Breast epithelium (tissue), 3 donors: ENCODE measurements at regions not wholly inside any gene's neighbourhood (a gene's known extent, or its start where the extent isn't known, plus 50 kb on each side); places are given as distances from the start of the nearest gene placed in this dataset.

ENCODE experiments used
- POLR2A ChIP-seq: fragments of 450-650 bp; IDR thresholded peaks from one replicate; pipeline ENCODE4 v1.6.1; 2016; ENCODE audit warnings: antibody characterized with exemption, mild to moderate bottlenecking, moderate library complexity
- POLR2AphosphoS5 ChIP-seq, 3 donors: sonication (generic); formaldehyde crosslinking; IDR thresholded peaks; one replicate each; pipeline ENCODE4 v1.6.1; 2017; ENCODE audit warnings: antibody characterized with exemption in 3 of 3
- TF ChIP-seq, protein P1 (sequence below), 3 donors: fragments of 450-650 bp; IDR thresholded peaks; one replicate each; pipeline ENCODE4 v1.5.1; 2016 to 2017; ENCODE audit warnings: antibody characterized with exemption in 3 of 3, mild to moderate bottlenecking in 3 of 3, moderate library complexity in 3 of 3

DNA sequence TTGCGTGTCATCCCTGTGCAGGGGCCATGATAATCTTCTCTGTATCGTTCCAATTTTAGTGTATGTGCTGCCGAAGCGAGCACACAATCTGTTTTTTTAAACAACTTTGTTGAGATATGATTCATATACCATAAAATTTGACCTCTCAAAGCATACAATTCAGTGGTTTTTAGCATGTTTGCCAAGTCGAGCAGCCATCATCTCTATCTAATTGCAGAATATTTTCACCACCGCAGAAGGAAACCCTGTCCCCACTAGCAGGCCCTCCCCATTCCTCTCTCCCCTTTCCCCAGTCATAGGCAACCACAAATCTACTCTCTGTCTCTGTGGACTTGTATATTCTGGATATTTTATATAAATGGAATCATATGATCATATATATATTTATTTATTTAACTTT, 78.7 kb upstream of the TINAGL1 start:
- TF ChIP-seq, protein P1, sequence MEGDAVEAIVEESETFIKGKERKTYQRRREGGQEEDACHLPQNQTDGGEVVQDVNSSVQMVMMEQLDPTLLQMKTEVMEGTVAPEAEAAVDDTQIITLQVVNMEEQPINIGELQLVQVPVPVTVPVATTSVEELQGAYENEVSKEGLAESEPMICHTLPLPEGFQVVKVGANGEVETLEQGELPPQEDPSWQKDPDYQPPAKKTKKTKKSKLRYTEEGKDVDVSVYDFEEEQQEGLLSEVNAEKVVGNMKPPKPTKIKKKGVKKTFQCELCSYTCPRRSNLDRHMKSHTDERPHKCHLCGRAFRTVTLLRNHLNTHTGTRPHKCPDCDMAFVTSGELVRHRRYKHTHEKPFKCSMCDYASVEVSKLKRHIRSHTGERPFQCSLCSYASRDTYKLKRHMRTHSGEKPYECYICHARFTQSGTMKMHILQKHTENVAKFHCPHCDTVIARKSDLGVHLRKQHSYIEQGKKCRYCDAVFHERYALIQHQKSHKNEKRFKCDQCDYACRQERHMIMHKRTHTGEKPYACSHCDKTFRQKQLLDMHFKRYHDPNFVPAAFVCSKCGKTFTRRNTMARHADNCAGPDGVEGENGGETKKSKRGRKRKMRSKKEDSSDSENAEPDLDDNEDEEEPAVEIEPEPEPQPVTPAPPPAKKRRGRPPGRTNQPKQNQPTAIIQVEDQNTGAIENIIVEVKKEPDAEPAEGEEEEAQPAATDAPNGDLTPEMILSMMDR (IDR thresholded peaks at IDR 0.05), result no peak
- no peak for TF ChIP-seq POLR2AphosphoS5 (IDR thresholded peaks at IDR 0.05)
- TF ChIP-seq POLR2A, result no peak
